HAP-1 (cell line): ENCODE measurements at regions not wholly inside any gene's neighbourhood (a gene's known extent, or its start where the extent isn't known, plus 50 kb on each side); places are given as distances from the start of the nearest gene placed in this dataset.

ENCODE experiments used
- DNase-seq, 2 experiments: peaks; one replicate each; pipeline ENCODE4 v3.0.0-alpha.2; 2016 to 2020; ENCODE audit warnings: low spot score in 2 of 2
- H3K27me3 ChIP-seq: fragments of 250-450 bp; sonication (Bioruptor Pico); 2 replicates; pipeline ENCODE4 v1.5.1; 2020; ENCODE audit warnings: low read depth, mild to moderate bottlenecking, moderate library complexity
- H3K36me3 ChIP-seq: fragments of 250-450 bp; sonication (Bioruptor Pico); replicated peaks from 2 replicates; pipeline ENCODE4 v1.5.1; 2020; ENCODE audit warnings: mild to moderate bottlenecking
- H3K4me1 ChIP-seq: fragments of 250-450 bp; sonication (Bioruptor Pico); 2 replicates; pipeline ENCODE4 v1.5.1; 2020; ENCODE audit warnings: mild to moderate bottlenecking
- H3K4me3 ChIP-seq: fragments of 250-450 bp; sonication (Bioruptor Pico); 2 replicates; pipeline ENCODE4 v1.5.1; 2020; ENCODE audit warnings: mild to moderate bottlenecking, moderate library complexity
- H3K9me3 ChIP-seq: fragments of 250-450 bp; sonication (Bioruptor Pico); 2 replicates; pipeline ENCODE4 v1.5.1; 2020; ENCODE audit warnings: mild to moderate bottlenecking, moderate library complexity
- in situ Hi-C: fragments of 300-500 bp; cut with MboI; formaldehyde crosslinking; loops from 3 replicates; pipeline ENCODE4 v1.14.3; 2020; ENCODE audit warnings: low sequenced_read_pairs, inconsistent platforms, mixed read lengths

DNA sequence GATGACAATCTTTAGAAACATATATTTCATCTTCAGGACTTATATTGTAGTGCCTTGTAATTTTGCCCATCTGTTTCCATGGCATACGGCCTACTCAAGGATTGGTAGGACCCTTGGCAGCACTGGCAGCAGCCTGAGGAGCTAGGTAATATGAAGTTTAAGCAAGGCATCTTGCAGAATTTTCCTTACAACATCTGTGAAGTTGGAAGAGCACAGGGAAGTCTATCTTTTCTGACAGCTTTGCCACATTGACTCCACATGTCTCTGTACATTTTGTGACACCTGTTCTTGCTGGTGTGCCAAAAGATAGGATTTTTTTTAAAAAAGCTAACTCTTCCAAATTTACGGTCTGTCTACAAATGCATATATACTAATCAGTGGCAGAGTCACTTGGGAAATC lies 1235.2 kb downstream of the PCDH7 start:
- Histone ChIP-seq H3K36me3 (no peaks in the 10 kb centered on the region), H3K4me3 (no peak overlapping the region), H3K27me3 (no peaks in the 10 kb centered on the region), H3K9me3 (no peaks in the 10 kb centered on the region), H3K4me1 (no peaks in the 10 kb centered on the region)
- DNase-seq: no peak
- in situ Hi-C loops: no loop called here

DNA sequence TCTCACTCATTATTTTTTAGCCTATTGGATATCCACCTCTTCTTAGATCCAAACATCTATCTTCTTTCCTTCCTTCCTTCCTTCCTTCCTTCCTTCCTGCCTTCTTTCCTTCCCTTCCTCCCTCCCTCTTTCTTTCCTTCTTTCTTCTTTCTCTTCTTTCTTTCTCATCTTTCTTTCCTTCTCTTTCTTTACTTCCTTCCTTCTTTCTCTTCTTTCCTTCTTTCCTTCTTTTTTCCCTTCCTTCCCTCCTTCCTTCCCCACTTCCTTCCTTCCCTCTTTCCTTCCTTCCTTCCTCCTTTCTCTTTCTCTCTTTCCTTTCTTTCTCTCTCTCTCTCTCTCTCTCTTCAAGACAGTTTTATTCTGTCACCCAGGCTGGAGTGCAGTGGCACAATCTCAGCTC lies 1239.8 kb downstream of the PCDH7 start:
- no peaks in the 10 kb centered on the region for H3K4me1 ChIP-seq
- in situ Hi-C loops: no loop called here
- no peak for DNase-seq

DNA sequence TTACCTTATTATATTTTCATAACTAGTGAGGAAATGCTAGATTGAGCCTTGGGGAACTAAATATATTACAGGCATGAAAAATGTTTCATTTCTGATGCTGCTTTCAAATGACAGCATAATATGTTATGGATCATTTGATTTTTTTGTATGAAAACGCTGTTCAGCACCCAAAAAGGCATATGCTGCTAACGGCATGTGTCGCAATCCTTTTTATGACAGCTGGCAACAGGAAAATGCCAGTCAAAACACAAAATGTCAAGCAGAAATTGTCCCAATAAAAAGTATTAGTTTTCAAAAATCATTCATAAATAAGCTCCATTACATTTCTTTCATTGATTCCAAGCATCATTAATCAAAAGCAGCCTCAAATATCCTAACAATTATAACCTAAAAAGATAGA lies 1244.5 kb downstream of the PCDH7 start:
- DNase-seq: no peak
- no peaks in the 10 kb centered on the region for H3K27me3 ChIP-seq
- H3K36me3 ChIP-seq: no peaks in the 10 kb centered on the region
- H3K4me3 ChIP-seq: no peak overlapping the region
- no peaks in the 10 kb centered on the region for H3K4me1 ChIP-seq
- in situ Hi-C loops: no loop called here
- H3K9me3 ChIP-seq: no peaks in the 10 kb centered on the region

More for the DNA sequence above, 1239.8 kb downstream of the PCDH7 start:
- no peaks in the 10 kb centered on the region for H3K27me3 ChIP-seq
- H3K4me3 ChIP-seq: no peak overlapping the region
- H3K9me3 ChIP-seq: no peaks in the 10 kb centered on the region
- no peaks in the 10 kb centered on the region for H3K36me3 ChIP-seq

DNA sequence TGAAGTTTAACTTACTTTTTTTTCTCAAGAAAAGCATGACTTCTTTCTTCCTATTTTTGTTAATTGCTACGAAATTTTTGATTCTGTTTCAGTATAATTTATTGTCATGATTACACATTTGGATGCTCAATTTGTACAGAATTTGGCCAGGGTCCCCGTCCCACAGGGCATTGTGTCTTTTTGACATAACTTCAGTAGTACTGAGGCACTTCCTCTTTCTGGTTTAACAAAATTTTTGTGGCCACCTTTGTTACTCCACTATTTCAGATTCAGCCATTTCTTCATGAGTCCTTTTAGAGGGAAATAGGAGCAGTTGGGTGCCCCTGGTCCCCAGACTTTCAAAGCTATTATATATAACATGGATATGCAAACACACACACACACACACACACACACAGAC lies 1248.7 kb downstream of the PCDH7 start:
- Histone ChIP-seq H3K9me3 (no peaks in the 10 kb centered on the region), H3K36me3 (no peaks in the 10 kb centered on the region), H3K4me1 (no peaks in the 10 kb centered on the region), H3K27me3 (no peaks in the 10 kb centered on the region), H3K4me3 (no peak overlapping the region)
- in situ Hi-C loops: no loop called here
- DNase-seq: no peak

DNA sequence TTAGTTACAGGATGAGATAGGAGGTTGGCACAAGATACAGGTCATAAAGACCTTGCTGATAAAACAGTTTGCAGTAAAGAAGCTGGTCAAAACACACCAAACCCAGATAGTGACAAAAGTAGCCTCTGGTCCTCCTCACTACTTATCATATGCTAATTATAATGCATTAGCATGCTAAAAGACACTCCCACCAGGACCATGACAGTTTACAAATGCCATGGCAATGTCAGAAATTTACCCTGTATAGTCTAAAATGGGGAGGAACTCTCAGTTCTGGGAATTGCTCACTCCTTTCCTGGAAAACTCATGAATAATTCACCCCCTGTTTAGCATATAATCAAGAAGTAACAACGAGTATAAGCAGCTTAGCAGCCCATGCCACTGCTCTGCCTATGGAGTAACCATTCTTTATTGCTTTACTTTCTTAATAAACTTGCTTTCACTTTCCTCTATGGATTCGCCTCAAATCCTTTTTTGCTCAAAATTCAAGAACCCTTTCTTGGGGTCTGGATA lies 1254.4 kb downstream of the PCDH7 start:
- Histone ChIP-seq H3K27me3 (no peaks in the 10 kb centered on the region), H3K9me3 (no peaks in the 10 kb centered on the region), H3K4me1 (no peaks in the 10 kb centered on the region), H3K36me3 (no peaks in the 10 kb centered on the region), H3K4me3 (no peak overlapping the region)
- no peak for DNase-seq
- in situ Hi-C loops: no loop called here

DNA sequence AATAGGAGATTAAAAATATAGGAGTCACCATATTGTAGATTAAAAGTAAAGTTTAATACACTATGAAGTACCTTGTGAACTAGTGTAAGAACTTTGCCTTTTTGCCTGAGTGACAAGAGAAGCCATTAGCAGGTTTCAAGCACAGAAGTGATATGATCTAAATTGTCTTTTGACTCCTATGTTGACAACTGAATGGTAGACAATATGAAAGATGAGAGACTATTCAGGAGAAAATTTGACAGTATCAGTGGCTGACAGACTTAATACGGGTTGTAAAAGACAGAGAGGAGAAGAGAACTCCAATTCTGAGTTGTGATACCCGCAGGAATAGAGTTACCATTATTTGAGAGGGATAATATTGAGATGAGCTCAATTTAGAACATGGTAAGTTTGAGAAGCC lies 1259.8 kb downstream of the PCDH7 start:
- Histone ChIP-seq H3K27me3 (no peaks in the 10 kb centered on the region), H3K4me3 (no peak overlapping the region), H3K36me3 (no peaks in the 10 kb centered on the region), H3K9me3 (no peaks in the 10 kb centered on the region), H3K4me1 (no peaks in the 10 kb centered on the region)
- in situ Hi-C loops: no loop called here
- DNase-seq: no peak

DNA sequence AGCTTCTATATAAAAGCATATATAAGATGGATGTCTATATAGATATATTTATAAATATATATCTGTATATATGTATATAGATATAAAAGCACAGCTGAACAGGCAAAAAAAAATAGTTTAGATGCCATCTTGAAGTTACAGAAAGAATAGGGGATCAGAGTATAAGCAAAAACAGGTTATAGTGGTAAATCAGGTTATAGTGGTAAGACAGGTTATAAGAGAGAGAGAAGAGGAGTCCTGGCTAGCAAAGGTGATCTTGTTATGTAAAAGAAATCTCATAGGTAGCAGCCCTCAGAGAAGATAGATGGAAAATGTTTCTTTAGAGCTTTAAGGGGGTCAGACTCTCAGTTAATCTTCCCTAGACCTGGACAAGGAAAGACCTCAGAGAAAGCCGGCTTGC lies 1263.1 kb downstream of the PCDH7 start:
- Histone ChIP-seq H3K36me3 (no peaks in the 10 kb centered on the region), H3K4me3 (no peak overlapping the region), H3K27me3 (no peaks in the 10 kb centered on the region), H3K4me1 (no peaks in the 10 kb centered on the region), H3K9me3 (no peaks in the 10 kb centered on the region)
- no peak for DNase-seq
- in situ Hi-C loops: no loop called here

DNA sequence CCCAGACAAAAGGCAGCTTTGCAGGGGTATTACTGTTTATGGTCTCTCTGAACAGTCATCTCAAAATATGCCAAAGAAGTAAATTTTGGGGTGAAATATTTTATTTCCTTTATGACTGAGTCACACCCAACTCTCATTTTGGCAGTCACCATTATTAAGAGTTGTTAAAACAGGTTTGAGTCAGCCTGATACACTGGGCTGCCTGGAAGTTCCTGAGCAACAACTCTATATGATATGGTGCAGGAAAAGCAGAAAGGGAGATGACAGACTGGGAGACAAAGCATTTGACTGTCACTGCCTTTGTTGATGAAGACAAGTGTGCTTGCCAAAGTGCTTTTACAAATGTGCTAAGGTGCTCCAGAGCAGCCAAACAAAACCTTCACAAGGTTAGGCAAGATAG lies 1263.5 kb downstream of the PCDH7 start:
- H3K9me3 ChIP-seq: no peaks in the 10 kb centered on the region
- in situ Hi-C loops: no loop called here
- no peak for DNase-seq
- H3K4me1 ChIP-seq: no peaks in the 10 kb centered on the region
- no peaks in the 10 kb centered on the region for H3K36me3 ChIP-seq
- no peak overlapping the region for H3K4me3 ChIP-seq
- no peaks in the 10 kb centered on the region for H3K27me3 ChIP-seq

DNA sequence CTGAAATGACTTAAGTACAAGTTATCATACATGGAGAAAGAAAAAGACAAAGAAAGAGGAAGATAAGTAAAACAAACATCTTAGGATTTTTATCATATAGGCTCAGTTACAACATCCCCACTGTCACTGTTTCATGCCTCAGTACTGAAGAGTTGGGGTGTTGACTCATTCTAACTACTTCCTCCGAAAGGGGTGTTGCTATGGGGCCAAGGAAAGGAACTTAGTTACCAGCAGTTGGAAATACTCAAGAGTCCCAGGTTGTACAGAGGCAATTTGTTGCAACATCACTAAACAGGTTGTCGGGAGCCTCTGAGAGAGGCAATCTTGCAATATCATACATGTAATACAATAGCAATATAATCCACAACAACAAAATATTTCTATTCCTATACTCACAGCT lies 1264.7 kb downstream of the PCDH7 start:
- no peaks in the 10 kb centered on the region for H3K9me3 ChIP-seq
- in situ Hi-C loops: no loop called here

DNA sequence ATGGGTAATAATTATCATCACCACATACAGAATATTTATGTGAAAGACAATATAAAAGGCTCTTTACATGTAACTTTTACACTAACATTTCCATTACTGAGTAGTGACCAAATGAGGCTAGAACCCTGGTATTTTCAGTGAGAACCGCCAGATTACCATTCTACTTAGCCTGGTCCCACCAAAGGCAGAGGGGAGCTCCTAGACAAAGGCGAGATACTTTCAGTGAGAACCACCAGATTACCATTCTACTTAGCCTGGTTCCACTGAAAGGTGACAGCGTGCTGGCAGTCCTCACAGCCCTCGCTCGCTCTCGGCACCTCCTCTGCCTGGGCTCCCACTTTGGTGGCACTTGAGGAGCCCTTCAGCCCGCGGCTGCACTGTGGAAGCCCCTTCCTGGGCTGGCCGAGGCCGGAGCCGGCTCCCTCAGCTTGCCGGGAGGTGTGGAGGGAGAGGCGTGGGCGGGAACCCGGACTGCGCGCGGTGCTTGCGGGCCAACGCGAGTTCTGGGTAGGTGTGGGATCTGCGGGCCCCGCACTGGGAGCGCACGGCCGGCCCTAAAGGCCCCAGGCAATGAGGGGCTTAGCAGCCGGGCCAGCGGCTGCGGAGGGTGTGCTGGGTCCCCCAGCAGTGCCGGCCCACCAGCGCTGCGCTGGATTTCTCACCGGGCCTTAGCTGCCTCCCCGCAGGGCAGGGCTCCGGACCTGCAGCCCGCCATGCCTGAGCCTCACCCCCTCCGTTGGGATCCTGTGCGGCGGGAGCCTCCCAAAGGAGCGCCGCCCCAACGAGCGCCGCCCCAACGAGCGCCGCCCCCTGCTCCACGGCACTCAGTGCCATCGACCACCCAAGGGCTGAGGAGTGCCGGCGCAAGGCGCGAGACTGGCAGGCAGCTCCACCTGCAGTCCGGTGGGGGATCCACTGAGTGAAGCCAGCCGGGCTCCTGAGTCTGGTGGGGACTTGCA lies 1276.1 kb downstream of the PCDH7 start:
- in situ Hi-C loops: no loop called here
- no peaks in the 10 kb centered on the region for H3K27me3 ChIP-seq
- H3K4me3 ChIP-seq: no peak overlapping the region
- DNase-seq: no peak
- no peaks in the 10 kb centered on the region for H3K9me3 ChIP-seq
- no peaks in the 10 kb centered on the region for H3K36me3 ChIP-seq
- H3K4me1 ChIP-seq: no peaks in the 10 kb centered on the region

More for the DNA sequence above, 1264.7 kb downstream of the PCDH7 start:
- no peak for DNase-seq
- Histone ChIP-seq H3K27me3 (no peaks in the 10 kb centered on the region), H3K36me3 (no peaks in the 10 kb centered on the region), H3K4me1 (no peaks in the 10 kb centered on the region), H3K4me3 (no peak overlapping the region)

DNA sequence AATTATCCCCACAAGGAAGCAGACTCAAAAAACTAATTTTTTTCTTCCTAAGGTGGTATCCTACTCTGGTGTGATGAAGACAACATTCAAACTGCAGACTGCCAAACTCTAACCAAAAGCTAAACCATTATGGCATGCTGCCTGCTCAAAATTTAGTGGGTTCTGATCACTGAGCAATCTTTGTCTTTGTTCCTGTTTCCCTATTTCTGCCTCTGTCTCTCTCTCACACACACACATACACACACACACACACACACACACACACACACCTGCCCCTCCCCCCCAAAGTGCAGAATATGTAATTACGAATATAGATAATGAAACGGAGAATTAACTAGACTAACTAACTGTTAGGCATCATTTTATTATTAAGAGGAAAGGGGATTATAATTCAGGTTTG lies 1278.6 kb downstream of the PCDH7 start:
- Histone ChIP-seq H3K9me3 (no peaks in the 10 kb centered on the region), H3K4me3 (no peak overlapping the region), H3K4me1 (no peaks in the 10 kb centered on the region), H3K27me3 (no peaks in the 10 kb centered on the region), H3K36me3 (no peaks in the 10 kb centered on the region)
- in situ Hi-C loops: no loop called here
- no peak for DNase-seq

DNA sequence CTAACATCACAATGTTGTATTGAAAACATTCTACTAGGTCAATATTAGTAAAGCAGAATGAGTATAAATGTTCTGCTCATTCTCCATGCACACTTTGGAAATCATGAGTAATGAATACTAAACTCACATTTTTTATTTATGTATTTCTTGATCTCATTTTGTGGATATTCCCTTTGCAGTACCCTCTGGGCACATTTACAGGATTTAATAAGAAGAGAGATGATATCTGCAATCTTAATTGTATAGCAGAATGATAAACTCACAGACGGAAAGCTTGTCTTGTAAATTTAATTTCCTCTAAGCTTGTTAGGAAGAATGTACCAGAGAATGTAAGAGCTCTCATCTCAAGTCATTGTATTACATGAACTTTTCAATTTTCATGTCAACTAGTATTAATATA lies 1279.7 kb downstream of the PCDH7 start:
- in situ Hi-C loops: no loop called here
- no peak for DNase-seq

DNA sequence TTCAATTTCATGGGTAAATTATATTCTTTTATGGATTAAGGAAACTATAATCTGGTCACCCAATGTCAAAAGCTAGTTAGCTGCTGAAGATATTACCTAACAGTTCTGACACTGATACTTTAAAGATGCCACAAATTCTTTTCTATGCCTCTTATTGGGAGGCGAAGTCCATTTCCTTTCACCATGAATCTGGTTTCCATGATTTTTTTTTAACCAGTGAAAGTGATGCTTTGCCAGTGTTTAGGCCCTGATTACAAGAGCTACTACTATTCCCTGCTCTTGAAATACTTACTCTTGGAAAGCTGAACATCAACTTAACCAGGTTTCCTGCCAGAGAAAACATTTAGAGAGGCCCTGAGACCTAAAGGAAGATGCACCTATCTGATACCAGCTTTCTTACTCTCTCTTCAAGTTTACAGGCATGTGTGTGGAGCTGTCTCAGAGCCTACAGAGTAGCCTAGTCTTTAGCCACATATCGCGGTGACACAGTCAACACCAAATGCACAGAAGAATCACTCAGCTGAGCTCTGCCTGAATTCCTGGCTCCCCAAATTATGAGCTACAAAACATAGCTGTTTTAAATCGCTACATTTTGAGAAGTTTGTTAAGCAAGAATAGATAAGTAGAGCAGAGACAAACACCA lies 1280.8 kb downstream of the PCDH7 start:
- no peaks in the 10 kb centered on the region for H3K9me3 ChIP-seq
- H3K36me3 ChIP-seq: no peaks in the 10 kb centered on the region
- H3K27me3 ChIP-seq: no peaks in the 10 kb centered on the region
- DNase-seq: no peak
- H3K4me3 ChIP-seq: no peak overlapping the region
- H3K4me1 ChIP-seq: no peaks in the 10 kb centered on the region
- in situ Hi-C loops: no loop called here

More for the DNA sequence above, 1279.7 kb downstream of the PCDH7 start:
- Histone ChIP-seq H3K4me3 (no peak overlapping the region), H3K9me3 (no peaks in the 10 kb centered on the region), H3K4me1 (no peaks in the 10 kb centered on the region), H3K36me3 (no peaks in the 10 kb centered on the region), H3K27me3 (no peaks in the 10 kb centered on the region)

DNA sequence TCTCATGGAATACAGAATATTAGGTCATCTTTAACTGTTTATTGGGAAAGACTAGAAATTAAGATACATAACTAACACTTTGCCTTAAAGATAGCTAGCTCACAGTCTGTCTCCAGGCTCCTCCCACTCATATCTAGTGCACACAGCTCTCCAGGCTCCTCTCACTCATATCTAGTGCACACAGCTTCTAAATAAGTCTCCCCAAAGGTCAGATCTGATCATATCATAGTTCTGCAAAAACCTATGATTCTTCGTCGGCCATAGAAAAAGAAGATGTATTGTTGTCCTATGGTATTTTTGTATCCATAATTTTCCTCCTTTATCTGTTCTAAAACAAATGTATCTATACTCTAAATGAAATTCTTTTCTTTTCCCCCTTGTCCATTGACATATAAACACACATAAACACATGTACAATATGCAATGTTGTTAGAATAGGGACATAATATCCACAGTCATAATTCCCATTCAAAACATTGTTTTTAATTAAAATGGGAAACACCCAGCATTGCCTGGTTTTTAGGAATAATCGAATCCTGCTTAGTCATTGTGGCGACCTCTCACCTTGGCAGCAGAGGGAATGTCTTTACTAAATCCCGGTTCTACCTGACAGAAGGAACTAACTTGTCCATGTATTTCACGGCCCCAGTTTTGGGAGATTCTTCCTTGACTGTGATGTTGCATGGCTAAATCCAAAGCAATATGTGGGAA lies 1282.0 kb downstream of the PCDH7 start:
- Histone ChIP-seq H3K9me3 (no peaks in the 10 kb centered on the region), H3K27me3 (no peaks in the 10 kb centered on the region), H3K4me1 (no peaks in the 10 kb centered on the region), H3K36me3 (no peaks in the 10 kb centered on the region), H3K4me3 (no peak overlapping the region)
- in situ Hi-C loops: no loop called here
- no peak for DNase-seq
